Neuronal stem cell (in vitro differentiated cells): ENCODE measurements at regions not wholly inside any gene's neighbourhood (a gene's known extent, or its start where the extent isn't known, plus 50 kb on each side); places are given as distances from the start of the nearest gene placed in this dataset.

ENCODE experiments used
- DNase-seq: peaks from one replicate; pipeline ENCODE4 v3.0.0-alpha.2; 2013; ENCODE audit warnings: low spot score
- H2AFZ ChIP-seq: one replicate; pipeline ENCODE4 v1.6.1; 2013; ENCODE audit warnings: mild to moderate bottlenecking, low read length, inconsistent platforms
- H2AK5ac ChIP-seq: 2 replicates; pipeline ENCODE4 v1.6.1; 2013; ENCODE audit warnings: low read depth, mild to moderate bottlenecking, inconsistent platforms, low read length, moderate library complexity, mixed read lengths
- H2BK120ac ChIP-seq: 2 replicates; pipeline ENCODE4 v1.6.1; 2013; ENCODE audit warnings: low read depth, mild to moderate bottlenecking, inconsistent platforms, low read length, moderate library complexity, mixed read lengths
- H2BK12ac ChIP-seq: one replicate; pipeline ENCODE4 v1.6.1; 2013; ENCODE audit warnings: low read length, inconsistent platforms
- H2BK15ac ChIP-seq: 2 replicates; pipeline ENCODE4 v1.6.1; 2013; ENCODE audit warnings: mild to moderate bottlenecking, low read length, inconsistent platforms, mixed read lengths
- H2BK5ac ChIP-seq: one replicate; pipeline ENCODE4 v1.6.1; 2013; ENCODE audit warnings: inconsistent platforms, mild to moderate bottlenecking, low read length, moderate library complexity
- H3K14ac ChIP-seq: one replicate; pipeline ENCODE4 v1.6.1; 2013; ENCODE audit warnings: low read length, inconsistent platforms
- H3K18ac ChIP-seq: 2 replicates; pipeline ENCODE4 v1.6.1; 2013; ENCODE audit warnings: low read length, inconsistent platforms
- H3K23ac ChIP-seq: 2 replicates; pipeline ENCODE4 v1.6.1; 2013; ENCODE audit warnings: low read depth, mild to moderate bottlenecking, mixed read lengths, low read length, inconsistent platforms; ENCODE audit not compliant: poor library complexity
- H3K27ac ChIP-seq: replicated peaks from 3 replicates; pipeline ENCODE4 v1.5.1; 2013; ENCODE audit warnings: low read length, inconsistent platforms
- H3K27me3 ChIP-seq, 3 experiments: 2 replicates each; pipeline ENCODE4 v1.6.1; 2013; ENCODE audit warnings: low read length in 3 of 3, mild to moderate bottlenecking in 2 of 3, inconsistent platforms in 1 of 3, low read depth in 1 of 3, mixed read lengths in 1 of 3, moderate library complexity in 1 of 3; ENCODE audit not compliant: control insufficient read depth in 3 of 3, insufficient read depth in 3 of 3
- H3K36me3 ChIP-seq, 2 donors: replicated peaks in 1 of 2; 2 replicates each; pipeline ENCODE4 v1.6.1; 2013; ENCODE audit warnings: low read length in 2 of 2; ENCODE audit not compliant: control insufficient read depth in 2 of 2, insufficient read depth in 2 of 2
- H3K4ac ChIP-seq: 2 replicates; pipeline ENCODE4 v1.6.1; 2013; ENCODE audit warnings: inconsistent platforms, mild to moderate bottlenecking, low read length, moderate library complexity
- H3K4me1 ChIP-seq, 2 donors: 1 replicate in 1 of 2; 2 replicates in 1 of 2; pipeline ENCODE4 v1.6.1; 2013; ENCODE audit warnings: low read length in 2 of 2, low read depth in 1 of 2; ENCODE audit not compliant: control insufficient read depth in 2 of 2, insufficient read depth in 1 of 2
- H3K4me2 ChIP-seq: one replicate; pipeline ENCODE4 v1.6.1; 2013; ENCODE audit warnings: mild to moderate bottlenecking, low read length, inconsistent platforms; ENCODE audit not compliant: insufficient read depth, poor library complexity, severe bottlenecking
- H3K4me3 ChIP-seq, 2 donors: 2 replicates each; pipeline ENCODE4 v1.5.1; 2013; ENCODE audit warnings: low read length in 2 of 2, mild to moderate bottlenecking in 2 of 2, inconsistent platforms in 1 of 2, moderate library complexity in 1 of 2
- H3K79me1 ChIP-seq: one replicate; pipeline ENCODE4 v1.6.1; 2013; ENCODE audit warnings: low read depth, mild to moderate bottlenecking, inconsistent platforms, low read length, moderate library complexity
- H3K9ac ChIP-seq: one replicate; pipeline ENCODE4 v1.6.1; 2013; ENCODE audit warnings: mild to moderate bottlenecking, low read depth, low read length, inconsistent platforms; ENCODE audit not compliant: poor library complexity
- H3K9me3 ChIP-seq, 2 donors: replicated peaks in 1 of 2; 2 replicates each; pipeline versions ENCODE3 to v1.6.1; 2013; ENCODE audit warnings: low read length in 2 of 2, mild to moderate bottlenecking in 2 of 2, inconsistent platforms in 1 of 2, low read depth in 1 of 2, mixed read lengths in 1 of 2, moderate library complexity in 1 of 2; ENCODE audit not compliant: control insufficient read depth in 2 of 2, insufficient read depth in 1 of 2
- H4K8ac ChIP-seq: one replicate; pipeline ENCODE4 v1.6.1; 2013; ENCODE audit warnings: low read depth, mild to moderate bottlenecking, inconsistent platforms, low read length, moderate library complexity
- H4K91ac ChIP-seq: one replicate; pipeline ENCODE4 v1.6.1; 2013; ENCODE audit warnings: low read length, low read depth, mild to moderate bottlenecking, inconsistent platforms; ENCODE audit not compliant: poor library complexity
- WGBS, 2 donors: extraction: QIAGEN DNeasy Blood & Tissue Kit; methylation state at CpG; one replicate each; pipeline ENCODE4 v1.1.7; 2013; ENCODE audit warnings: missing lambda C conversion rate in 2 of 2, mixed read lengths in 1 of 2; ENCODE audit not compliant: insufficient read length in 2 of 2, insufficient replicate concordance in 1 of 2; ENCODE audit errors: extremely low coverage in 2 of 2; 5-methylcytosine and 5-hydroxymethylcytosine counted together

DNA sequence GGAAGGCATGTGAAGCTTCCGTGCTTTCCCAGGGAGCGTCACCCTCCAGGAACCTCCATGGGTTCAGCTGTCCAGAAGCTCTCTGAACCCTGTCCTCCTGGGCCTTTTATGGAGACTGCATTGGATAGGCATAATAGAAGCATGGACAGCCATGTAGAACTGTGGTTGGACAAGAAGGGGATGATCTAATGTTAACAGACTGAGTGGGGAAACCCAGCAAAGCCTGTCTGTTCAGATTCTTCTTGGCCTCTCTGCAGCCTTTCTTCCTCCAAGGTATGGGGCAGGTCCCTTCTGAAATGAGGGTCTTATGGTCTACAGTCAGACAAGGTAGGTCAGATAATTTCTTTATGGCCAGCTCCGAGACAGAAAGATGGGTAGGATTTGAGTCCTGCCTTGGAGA, 59.1 kb upstream of the CTNNA1 start:
- Histone ChIP-seq H3K27ac (no peak overlapping the region), H4K8ac (no peak overlapping the region), H3K36me3 (no peaks in the 10 kb centered on the region), H2AK5ac (no peak overlapping the region), H3K18ac (no peak overlapping the region), H2BK12ac (no peak overlapping the region), H2BK120ac (no peak overlapping the region), H3K23ac (no peak overlapping the region), H3K79me1 (no peaks in the 10 kb centered on the region), H2AFZ (no peak overlapping the region), H4K91ac (no peak overlapping the region), H2BK5ac (no peak overlapping the region), H3K14ac (no peak overlapping the region), H2BK15ac (no peak overlapping the region), H3K9me3 (no peaks in the 10 kb centered on the region), H3K27me3 (peaks cover 0 to 11% (median 0%) of the 10 kb centered on the region in 3 experiments), H3K4me3 (no peak overlapping the region), H3K4me1 (peaks cover 0 to 3% of the 10 kb centered on the region in 2 donors), H3K4me2 (no peak overlapping the region), H3K9ac (no peak overlapping the region), H3K4ac (no peak overlapping the region)
- no CpG with 5 or more reads among the region's 3 CpGs for WGBS, 2 donors
- no peak for DNase-seq

DNA sequence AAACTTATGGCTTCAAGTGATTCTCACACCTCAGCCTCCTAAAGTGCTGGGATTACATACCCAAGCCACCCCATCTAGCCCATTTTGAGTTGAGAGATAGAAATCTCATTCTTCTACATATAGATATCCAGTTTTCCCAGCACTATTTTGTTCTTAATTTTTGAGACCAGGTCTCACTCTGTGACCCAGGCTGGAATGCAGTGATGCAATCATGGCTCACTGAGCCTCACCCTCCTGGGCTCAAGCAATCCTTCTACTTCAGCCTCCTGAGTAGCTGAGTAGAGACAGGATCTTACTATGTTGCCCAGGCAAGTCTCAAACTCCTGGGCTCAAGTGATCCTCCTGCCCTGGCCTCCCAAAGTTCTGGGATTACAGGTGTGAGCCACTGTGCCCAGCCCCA, 60.9 kb upstream of the CTNNA1 start:
- no peak overlapping the region for H3K23ac ChIP-seq
- no peaks in the 10 kb centered on the region for H3K79me1 ChIP-seq
- no peak overlapping the region for H3K27ac ChIP-seq
- no peak overlapping the region for H2AK5ac ChIP-seq
- H3K18ac ChIP-seq, result no peak overlapping the region
- no peak overlapping the region for H3K9ac ChIP-seq
- no peak overlapping the region for H2AFZ ChIP-seq
- H3K4ac ChIP-seq, result no peak overlapping the region
- no peak for DNase-seq
- H3K4me3 ChIP-seq, result no peak overlapping the region
- no peak overlapping the region for H2BK5ac ChIP-seq
- no peaks in the 10 kb centered on the region for H3K36me3 ChIP-seq
- no peak overlapping the region for H3K14ac ChIP-seq
- no peaks in the 10 kb centered on the region for H3K9me3 ChIP-seq
- H2BK15ac ChIP-seq, result no peak overlapping the region
- H4K91ac ChIP-seq, result no peak overlapping the region
- H3K4me1 ChIP-seq, result peaks cover 0 to 3% of the 10 kb centered on the region in 2 donors
- no peak overlapping the region for H4K8ac ChIP-seq
- H2BK120ac ChIP-seq, result no peak overlapping the region
- H3K4me2 ChIP-seq, result no peak overlapping the region
- peaks cover 0 to 5% (median 0%) of the 10 kb centered on the region in 3 experiments for H3K27me3 ChIP-seq
- H2BK12ac ChIP-seq, result no peak overlapping the region

DNA sequence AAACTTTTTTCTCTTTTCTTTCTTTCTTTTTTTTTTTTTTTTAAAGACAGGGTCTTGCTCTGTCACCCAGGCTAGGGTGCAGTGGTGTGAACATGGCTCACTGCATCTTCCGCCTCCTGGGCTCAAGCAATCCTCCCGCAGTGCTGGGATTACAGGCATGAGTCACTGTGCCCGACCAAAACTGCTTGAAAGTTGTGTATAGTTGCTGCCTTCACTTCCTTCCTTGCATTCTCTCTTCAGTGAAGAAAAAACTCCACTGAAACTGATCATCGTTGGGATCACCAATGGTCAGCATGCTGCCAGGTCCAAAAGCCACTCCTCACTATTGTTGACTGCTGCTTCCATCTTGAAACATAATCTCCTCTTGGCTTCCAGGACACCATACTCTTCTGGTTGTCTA, 66.6 kb upstream of the CTNNA1 start:
- H3K27ac ChIP-seq, result no peak overlapping the region
- no peak overlapping the region for H2AK5ac ChIP-seq
- H2BK15ac ChIP-seq, result no peak overlapping the region
- no peak overlapping the region for H2BK5ac ChIP-seq
- H3K4me1 ChIP-seq, result no peaks in the 10 kb centered on the region
- H3K4me3 ChIP-seq, result no peak overlapping the region
- H3K4me2 ChIP-seq, result no peak overlapping the region
- no CpG with 5 or more reads among the region's 4 CpGs for WGBS, 2 donors
- no peak overlapping the region for H2BK12ac ChIP-seq
- H3K9me3 ChIP-seq, result no peaks in the 10 kb centered on the region
- H3K27me3 ChIP-seq, result peaks cover 0 to 3% (median 0%) of the 10 kb centered on the region in 3 experiments
- no peaks in the 10 kb centered on the region for H3K36me3 ChIP-seq
- no peak overlapping the region for H4K91ac ChIP-seq
- no peak overlapping the region for H3K4ac ChIP-seq
- H2AFZ ChIP-seq, result no peak overlapping the region
- no peak for DNase-seq
- no peak overlapping the region for H3K18ac ChIP-seq
- H2BK120ac ChIP-seq, result no peak overlapping the region
- no peak overlapping the region for H3K9ac ChIP-seq
- H3K79me1 ChIP-seq, result no peaks in the 10 kb centered on the region
- no peak overlapping the region for H4K8ac ChIP-seq
- no peak overlapping the region for H3K23ac ChIP-seq
- no peak overlapping the region for H3K14ac ChIP-seq

DNA sequence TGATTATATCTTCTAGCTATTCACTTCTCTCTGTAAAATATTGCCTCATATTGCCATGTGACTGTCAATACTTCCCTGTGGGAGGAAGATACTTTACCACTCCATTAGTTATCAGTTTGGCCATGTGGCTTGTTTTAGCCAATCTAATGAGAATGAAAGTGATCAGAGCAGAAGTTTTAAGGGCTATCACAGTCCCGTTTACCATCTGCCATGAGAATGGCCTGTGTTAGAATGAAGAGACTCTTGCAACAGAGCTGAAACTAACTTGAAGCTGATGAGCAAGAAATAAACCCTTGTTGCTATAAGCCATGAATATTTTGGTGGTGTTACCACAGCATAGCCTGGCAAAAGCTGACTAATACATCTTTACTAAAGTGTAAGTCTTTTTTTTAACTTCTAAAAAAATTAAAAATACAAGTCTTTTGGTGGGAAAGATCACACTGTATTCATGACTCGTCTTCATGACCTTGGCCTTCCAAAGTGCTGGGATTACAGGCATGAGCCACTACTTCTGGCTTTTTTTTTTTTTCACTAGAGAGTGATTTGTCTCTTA, 68.0 kb upstream of the CTNNA1 start:
- no peak overlapping the region for H2AFZ ChIP-seq
- no peak overlapping the region for H3K14ac ChIP-seq
- H2BK15ac ChIP-seq, result no peak overlapping the region
- H3K4me1 ChIP-seq, result no peaks in the 10 kb centered on the region
- no peaks in the 10 kb centered on the region for H3K9me3 ChIP-seq
- H4K91ac ChIP-seq, result no peak overlapping the region
- no peak overlapping the region for H3K27ac ChIP-seq
- H2BK120ac ChIP-seq, result no peak overlapping the region
- H2BK5ac ChIP-seq, result no peak overlapping the region
- H3K4me2 ChIP-seq, result no peak overlapping the region
- no peak overlapping the region for H3K18ac ChIP-seq
- no peak overlapping the region for H3K9ac ChIP-seq
- H3K4ac ChIP-seq, result no peak overlapping the region
- DNase-seq, result no peak
- no peak overlapping the region for H3K23ac ChIP-seq
- no CpG with 5 or more reads among the region's 2 CpGs for WGBS, 2 donors
- H2BK12ac ChIP-seq, result no peak overlapping the region
- H3K27me3 ChIP-seq, result peaks cover 0 to 3% (median 0%) of the 10 kb centered on the region in 3 experiments
- no peak overlapping the region for H4K8ac ChIP-seq
- H2AK5ac ChIP-seq, result no peak overlapping the region
- H3K36me3 ChIP-seq, result no peaks in the 10 kb centered on the region
- H3K79me1 ChIP-seq, result no peaks in the 10 kb centered on the region
- H3K4me3 ChIP-seq, result no peak overlapping the region
